Activated naive CD4-positive, alpha-beta T cell (primary cell): ENCODE measurements at regions not wholly inside any gene's neighbourhood (a gene's known extent, or its start where the extent isn't known, plus 50 kb on each side); places are given as distances from the start of the nearest gene placed in this dataset.
"Not testable (repeated sequence)": the region's sequence is repeated elsewhere in the genome, so short reads cannot be mapped to it uniquely, and the experiment has no call there.

Source experiments
- DNase-seq, 4 experiments: peaks; one replicate each; lab custom pipeline; 2025; lab: John Stamatoyannopoulos, UW

DNA sequence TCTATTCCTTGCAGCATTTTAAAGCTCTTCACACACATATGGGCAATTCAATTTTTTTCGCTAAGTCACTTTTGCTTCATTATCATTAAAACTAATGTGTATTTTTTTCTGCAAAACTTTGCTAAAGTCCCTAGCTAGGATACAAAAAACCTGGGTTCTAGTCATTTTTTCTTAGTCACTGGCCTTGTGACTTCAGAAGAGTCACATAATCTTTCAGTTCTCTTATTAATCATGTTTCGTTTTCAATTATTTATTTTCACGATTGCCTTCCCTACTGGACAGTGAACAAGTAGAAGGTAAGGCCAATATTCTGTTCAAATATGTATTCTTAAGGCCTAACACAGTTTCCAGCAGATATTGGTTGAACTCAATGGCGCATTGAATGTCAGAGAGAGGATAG lies 60.9 kb upstream of the CYRIA start:
- no peak for DNase-seq

DNA sequence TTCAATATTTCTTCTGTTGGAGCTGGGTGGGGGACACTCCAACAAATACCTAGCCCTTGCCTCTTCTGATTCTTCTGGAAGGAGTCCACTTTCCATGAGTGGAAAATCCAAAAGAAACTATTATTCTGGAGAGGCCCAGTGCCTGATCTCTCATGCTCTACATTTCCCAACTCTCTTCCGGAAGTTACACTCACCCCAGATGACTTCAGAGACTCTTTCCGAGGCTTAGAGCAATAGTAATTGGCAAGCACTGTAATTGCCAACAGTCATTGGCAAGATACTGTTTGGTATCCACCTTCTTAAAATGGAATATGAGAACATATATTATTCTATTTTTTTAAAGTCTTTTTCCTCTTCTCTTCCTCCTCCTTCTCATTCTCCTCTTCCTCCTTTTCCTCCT lies 60.5 kb upstream of the CYRIA start:
- no peak for DNase-seq

DNA sequence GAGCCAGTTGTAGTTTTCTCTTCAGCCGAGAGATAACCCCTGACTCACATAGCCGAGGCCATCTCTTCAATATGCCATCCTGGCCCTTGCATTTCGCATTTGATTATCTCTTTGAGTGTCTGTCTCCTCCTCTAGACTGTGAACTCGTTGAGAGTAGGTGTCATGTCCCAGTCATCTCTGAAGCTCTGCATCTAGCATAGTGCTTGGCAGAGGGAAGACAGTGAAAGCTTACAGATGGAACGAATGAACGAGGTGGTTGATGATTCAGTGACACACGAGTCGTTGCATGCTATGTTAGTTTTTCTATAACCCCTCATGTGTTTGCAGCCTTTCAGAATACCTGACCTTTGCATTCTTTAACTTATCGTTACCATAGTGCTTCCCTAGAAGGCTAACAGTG lies 59.9 kb upstream of the CYRIA start:
- no peak for DNase-seq

DNA sequence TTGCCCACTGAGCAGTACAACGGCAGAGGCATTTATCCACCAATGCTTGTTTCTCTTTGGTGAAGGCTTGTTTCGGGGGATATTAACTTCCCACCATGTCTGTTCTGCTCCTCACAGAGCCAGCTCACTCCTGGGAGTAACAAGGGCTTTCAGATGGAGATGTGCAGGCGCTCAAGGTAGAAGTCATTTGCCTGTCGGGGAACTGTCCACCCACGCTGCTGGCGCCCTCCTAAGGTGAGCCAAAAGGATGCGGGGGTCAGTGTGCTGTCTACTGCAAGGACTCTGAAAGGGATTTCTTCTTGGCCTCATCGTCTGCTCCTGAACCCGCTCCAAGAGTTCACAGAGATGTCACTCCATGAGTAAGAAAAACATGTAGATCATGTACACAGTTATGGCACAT lies 57.0 kb upstream of the CYRIA start:
- no peak for DNase-seq

DNA sequence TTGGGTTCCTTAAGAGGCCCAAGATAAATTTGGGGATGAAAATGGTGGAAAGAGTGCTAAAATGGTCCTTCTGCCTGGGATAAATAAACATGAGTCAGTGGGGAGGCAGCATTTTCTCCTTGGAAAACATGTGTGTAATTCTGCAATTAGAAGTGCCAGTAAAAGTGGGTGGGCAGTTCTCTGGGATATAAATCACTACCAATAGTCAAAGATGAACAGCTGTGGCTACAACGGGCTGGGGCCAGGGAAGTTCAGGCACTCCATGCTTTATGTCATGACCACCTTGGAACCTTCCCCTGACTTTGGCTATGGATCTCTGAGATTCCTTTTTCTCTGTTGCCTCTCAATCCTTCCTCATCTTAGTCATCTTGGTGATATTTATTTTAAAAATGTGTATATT lies 56.5 kb upstream of the CYRIA start:
- DNase-seq, result no peak

DNA sequence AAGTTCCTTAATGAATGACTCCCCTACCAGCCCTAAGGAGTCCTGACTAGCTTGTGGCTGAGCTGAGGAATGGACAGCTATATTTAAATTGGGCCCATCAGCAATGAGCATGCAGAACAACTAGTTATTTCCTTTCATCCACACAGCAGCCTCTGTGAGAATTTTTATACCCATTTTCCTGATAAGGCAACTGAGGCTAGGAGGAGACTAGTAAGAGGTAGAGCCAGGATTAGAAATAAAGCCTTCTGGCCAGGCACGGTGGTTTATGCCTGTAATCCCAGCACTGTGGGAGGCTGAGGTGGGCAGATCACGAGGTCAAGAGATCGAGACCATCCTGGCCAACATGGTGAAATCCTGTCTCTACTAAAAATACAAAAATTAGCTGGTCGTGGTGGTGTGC lies 55.9 kb upstream of the CYRIA start:
- DNase-seq, result not testable (repeated sequence)

DNA sequence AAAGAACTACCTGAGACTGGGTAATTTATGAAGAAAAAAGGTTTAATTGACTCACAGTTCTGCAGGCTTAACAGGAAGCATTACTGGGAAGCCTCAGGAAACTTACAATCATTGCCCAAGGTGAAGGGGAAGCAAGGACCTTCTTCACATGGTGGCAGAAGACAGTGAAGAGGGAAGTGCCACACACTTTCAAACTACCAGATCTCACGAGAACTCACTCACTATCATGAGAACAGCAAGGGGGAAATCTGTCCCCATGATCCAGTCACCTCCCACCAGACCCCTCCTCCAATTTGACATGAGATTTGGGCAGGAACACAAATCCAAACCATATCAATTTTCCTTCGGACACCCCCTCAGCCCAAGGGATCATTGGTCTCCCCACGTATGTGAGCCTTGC lies 55.1 kb upstream of the CYRIA start:
- DNase-seq, result not testable (repeated sequence)

DNA sequence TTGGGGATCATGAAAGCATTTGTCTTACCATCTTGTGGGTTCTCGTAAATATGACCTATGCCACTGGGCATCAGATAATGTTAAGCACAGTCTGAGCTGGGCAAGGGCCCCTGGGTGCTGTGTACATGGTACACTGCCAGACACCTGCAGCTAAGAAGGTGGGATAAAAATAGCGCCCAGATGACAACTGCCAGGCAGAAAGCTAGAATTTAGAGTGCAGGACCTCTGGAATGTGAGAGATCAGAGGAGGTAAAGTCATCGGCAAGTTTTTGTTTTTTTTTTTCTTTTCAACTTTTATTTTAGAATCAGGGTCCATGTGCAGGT lies 53.8 kb upstream of the CYRIA start:
- no peak for DNase-seq

DNA sequence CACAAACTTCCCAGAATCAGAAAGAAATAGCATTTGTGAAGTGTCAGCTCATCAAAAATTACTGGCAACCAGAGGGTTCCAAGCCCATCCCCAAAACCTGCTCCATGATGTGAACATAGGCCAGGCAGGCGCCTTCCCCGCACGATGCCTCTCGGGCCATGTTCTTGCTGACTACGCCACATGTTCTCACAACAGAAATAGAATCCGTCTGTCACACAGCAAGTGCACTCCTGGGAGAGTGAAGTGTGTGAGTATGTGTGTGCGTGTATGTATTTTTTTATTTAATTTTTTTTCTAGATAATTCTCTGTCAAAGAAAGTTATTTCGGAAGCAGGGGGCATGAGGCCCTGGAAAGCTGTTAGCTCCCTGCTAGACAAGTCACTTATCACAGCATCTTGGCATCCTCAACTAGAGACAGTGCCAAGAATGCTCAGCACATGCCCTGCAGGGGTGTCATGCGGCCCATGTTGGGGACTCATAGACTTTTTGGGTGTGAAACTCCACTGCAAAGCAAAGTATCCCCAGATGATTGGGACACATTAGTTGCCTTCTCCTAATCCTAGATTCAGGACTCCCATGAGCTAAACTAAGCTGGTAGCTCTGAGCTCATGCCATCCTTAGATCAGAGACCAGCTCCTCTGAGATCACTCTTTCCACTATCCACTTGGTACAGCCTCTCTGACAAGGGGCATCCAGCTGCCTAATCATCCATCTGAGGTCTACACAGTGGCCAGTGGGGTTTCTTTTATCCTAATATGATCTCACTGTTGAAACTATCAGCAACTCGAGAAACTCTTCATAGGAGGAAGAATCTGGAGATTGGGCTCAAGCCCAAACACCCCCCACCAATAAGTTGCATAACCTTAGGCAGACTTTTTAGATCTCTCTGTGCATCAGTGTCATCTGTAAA lies 53.2 kb upstream of the CYRIA start:
- no peak for DNase-seq

DNA sequence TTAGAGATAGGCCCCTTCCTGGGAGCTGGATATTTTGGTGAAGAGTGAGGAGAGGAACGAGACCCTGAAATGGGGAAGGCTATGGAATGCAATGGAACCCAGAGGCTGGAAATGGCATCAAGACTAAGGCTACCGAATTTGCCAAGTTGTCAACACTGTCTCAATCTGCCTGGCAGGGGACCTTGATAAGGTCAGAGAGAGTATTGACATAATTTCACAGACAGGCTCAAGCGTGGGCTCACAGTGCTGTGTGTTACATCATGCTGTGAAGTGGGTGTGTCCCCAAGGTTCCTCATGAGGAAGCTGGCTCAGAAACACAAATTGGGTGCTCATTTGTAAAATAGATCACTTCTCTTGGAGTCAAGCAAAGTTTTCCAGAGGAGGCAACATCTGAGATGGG lies 51.8 kb upstream of the CYRIA start:
- no peak for DNase-seq

DNA sequence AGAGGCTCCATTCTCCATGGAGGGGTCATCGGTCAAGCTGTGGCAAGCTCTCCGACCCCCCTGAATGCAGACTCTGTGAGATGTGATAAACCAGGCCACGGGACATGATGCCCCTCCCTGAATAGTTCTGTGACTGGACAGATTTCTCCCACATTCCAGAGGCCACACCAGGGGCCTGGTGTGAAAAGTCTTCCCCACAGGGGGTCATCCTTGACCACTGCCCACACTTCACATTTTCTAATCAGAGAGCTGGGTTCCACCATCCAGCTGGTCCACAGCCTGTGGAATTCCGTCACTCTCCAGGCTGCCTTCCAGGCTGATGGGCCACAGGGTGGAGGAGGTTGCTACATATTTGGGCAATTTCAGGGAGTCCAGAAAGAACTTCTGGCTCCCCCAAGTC lies 51.3 kb upstream of the CYRIA start:
- no peak for DNase-seq

DNA sequence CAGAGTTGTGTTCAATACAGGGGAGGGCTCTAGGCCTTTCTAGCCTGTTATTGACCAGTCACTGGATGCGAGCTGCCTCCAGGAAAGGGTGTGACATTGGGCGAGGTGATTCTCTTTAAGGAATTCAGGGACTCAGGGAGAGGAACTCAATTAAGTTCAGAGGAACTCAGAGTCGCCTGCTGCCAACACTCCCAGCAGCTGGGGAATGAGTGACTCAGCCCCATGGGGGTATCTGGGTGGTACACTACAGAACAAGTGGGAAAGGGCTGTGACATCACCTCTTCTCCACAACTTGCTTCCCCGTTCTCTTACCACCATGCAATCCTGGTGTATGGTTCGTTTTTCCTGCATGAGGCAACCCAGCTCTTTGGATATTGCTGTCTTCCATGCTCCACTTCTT lies 50.4 kb upstream of the CYRIA start:
- no peak for DNase-seq
